HCT116 (cell line): ENCODE measurements at regions not wholly inside any gene's neighbourhood (a gene's known extent, or its start where the extent isn't known, plus 50 kb on each side); places are given as distances from the start of the nearest gene placed in this dataset.

Source experiments
- ELF1 ChIP-seq: IDR thresholded peaks from 2 replicates; pipeline ENCODE4 v1.6.1; 2012; ENCODE audit warnings: low read depth, borderline replicate concordance
- FOSL1 ChIP-seq: IDR thresholded peaks from 2 replicates; pipeline ENCODE4 v1.6.1; 2012; ENCODE audit warnings: low read depth
- POLR2A ChIP-seq: IDR thresholded peaks from 2 replicates; pipeline ENCODE4 v1.7.0; 2011; ENCODE audit warnings: borderline replicate concordance; ENCODE audit not compliant: insufficient read depth, insufficient read length; ENCODE audit errors: extremely low read depth
- YY1 ChIP-seq: IDR thresholded peaks from 2 replicates; pipeline ENCODE4 v1.6.1; 2011; ENCODE audit warnings: low read length, low read depth, moderate library complexity, mild to moderate bottlenecking; ENCODE audit not compliant: insufficient replicate concordance; ENCODE audit errors: extremely low read depth

GRCh38 chr2:129865976-129866375 is 113.5 kb upstream of the RAB6C start:
- no peak for TF ChIP-seq ELF1
- no peak for TF ChIP-seq POLR2A
- TF ChIP-seq YY1: no peak
- TF ChIP-seq FOSL1: no peak
